Endothelial cell (in vitro differentiated cells): ENCODE measurements at regions not wholly inside any gene's neighbourhood (a gene's known extent, or its start where the extent isn't known, plus 50 kb on each side); places are given as distances from the start of the nearest gene placed in this dataset.

ENCODE experiments used
- DNase-seq: peaks from one replicate; pipeline ENCODE4 v3.0.0; 2021; ENCODE audit warnings: low spot score
- H3K27ac Mint-ChIP-seq: one replicate; pipeline ENCODE4 v1.8.0; 2021; ENCODE audit warnings: mixed read lengths, inconsistent platforms; ENCODE audit not compliant: unreplicated experiment
- H3K27me3 Mint-ChIP-seq: one replicate; pipeline ENCODE4 v1.8.0; 2021; ENCODE audit warnings: mild to moderate bottlenecking, moderate library complexity, mixed read lengths, inconsistent platforms; ENCODE audit not compliant: unreplicated experiment
- H3K36me3 Mint-ChIP-seq: one replicate; pipeline ENCODE4 v1.8.0; 2021; ENCODE audit warnings: mild to moderate bottlenecking, low read depth, mixed read lengths, inconsistent platforms; ENCODE audit not compliant: unreplicated experiment
- H3K4me1 Mint-ChIP-seq: one replicate; pipeline ENCODE4 v1.8.0; 2021; ENCODE audit warnings: mild to moderate bottlenecking, mixed read lengths, inconsistent platforms; ENCODE audit not compliant: unreplicated experiment
- H3K4me3 Mint-ChIP-seq: one replicate; pipeline ENCODE4 v1.8.0; 2021; ENCODE audit warnings: mild to moderate bottlenecking, mixed read lengths, inconsistent platforms; ENCODE audit not compliant: unreplicated experiment
- H3K9me3 Mint-ChIP-seq: one replicate; pipeline ENCODE4 v1.8.0; 2021; ENCODE audit warnings: mixed read lengths, inconsistent platforms; ENCODE audit not compliant: unreplicated experiment
- CTCF ChIP-seq: fragments of 200-600 bp; sonication (generic); IDR thresholded peaks from one replicate; pipeline ENCODE4 v1.5.0; 2021; ENCODE audit warnings: antibody characterized with exemption; ENCODE audit not compliant: unreplicated experiment

- Mint-ChIP-seq H3K9me3 (no peaks in the 10 kb centered on the region), H3K36me3 (no peaks in the 10 kb centered on the region), H3K4me1 (peaks cover 29% of the 10 kb centered on the region), H3K27ac (no peak overlapping the region), H3K27me3 (no peaks in the 10 kb centered on the region), H3K4me3 (no peak overlapping the region)
- no peak for TF ChIP-seq CTCF
- DNase-seq = no peak
Measured at GRCh38 chr5:148730270-148730669, 75.9 kb upstream of the HTR4 start.

- no peak overlapping the region for H3K4me3 Mint-ChIP-seq
- H3K27me3 Mint-ChIP-seq = no peaks in the 10 kb centered on the region
- H3K36me3 Mint-ChIP-seq = no peaks in the 10 kb centered on the region
Measured at GRCh38 chr5:148730942-148731898, 76.9 kb upstream of the HTR4 start.

GRCh38 chr5:148732692-148733091, 78.4 kb upstream of the HTR4 start:
- no peak for DNase-seq
- no peak overlapping the region for H3K4me3 Mint-ChIP-seq
- peak overlapping the region; percentile 58 for H3K27ac Mint-ChIP-seq
- no peaks in the 10 kb centered on the region for H3K36me3 Mint-ChIP-seq
- H3K4me1 Mint-ChIP-seq = peaks cover 29% of the 10 kb centered on the region
- no peak for TF ChIP-seq CTCF
- no peaks in the 10 kb centered on the region for H3K9me3 Mint-ChIP-seq
- H3K27me3 Mint-ChIP-seq = no peaks in the 10 kb centered on the region

More at GRCh38 chr5:148730942-148731898, 76.9 kb upstream of the HTR4 start:
- H3K9me3 Mint-ChIP-seq = no peaks in the 10 kb centered on the region
- DNase-seq = peak; percentile 74
- H3K4me1 Mint-ChIP-seq = peaks cover 29% of the 10 kb centered on the region
- TF ChIP-seq CTCF = peak; percentile 95
- no peak overlapping the region for H3K27ac Mint-ChIP-seq

GRCh38 chr5:148733601-148734438, 79.5 kb upstream of the HTR4 start:
- peak; percentile 76 for TF ChIP-seq CTCF
- no peaks in the 10 kb centered on the region for H3K27me3 Mint-ChIP-seq
- DNase-seq = peak; percentile 79
- no peak overlapping the region for H3K27ac Mint-ChIP-seq
- no peak overlapping the region for H3K4me3 Mint-ChIP-seq
- H3K4me1 Mint-ChIP-seq = peaks cover 31% of the 10 kb centered on the region
- H3K36me3 Mint-ChIP-seq = no peaks in the 10 kb centered on the region
- no peaks in the 10 kb centered on the region for H3K9me3 Mint-ChIP-seq
